IPS-NIHi11 (cell line): ENCODE measurements at regions not wholly inside any gene's neighbourhood (a gene's known extent, or its start where the extent isn't known, plus 50 kb on each side); places are given as distances from the start of the nearest gene placed in this dataset.
A peak's percentile ranks its signal among the peaks of the same experiment; 100 is the strongest.

Source experiments
- DNase-seq: peaks from one replicate; pipeline ENCODE4 v3.0.0; 2012; ENCODE audit warnings: mixed read lengths, low spot score

DNA sequence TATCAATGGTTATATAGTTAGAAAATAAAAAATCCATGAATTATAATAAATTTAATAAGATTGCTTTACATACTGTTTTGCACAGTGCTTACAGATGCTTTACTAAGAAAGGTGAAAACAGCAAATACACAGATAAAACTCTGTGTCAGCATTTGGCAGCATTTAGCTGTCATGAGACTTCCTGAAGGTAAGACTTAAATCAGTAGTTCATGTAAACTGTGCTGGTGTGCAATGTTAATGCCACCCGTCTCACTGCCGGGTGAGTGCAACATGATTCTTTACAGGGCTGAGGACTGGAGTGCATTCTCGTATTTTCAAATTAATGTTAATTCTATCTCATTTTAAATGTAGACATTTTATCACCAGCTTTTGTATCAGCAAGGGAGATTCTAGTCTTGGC lies 326.2 kb upstream of the POT1 start:
- DNase-seq, result no peak

DNA sequence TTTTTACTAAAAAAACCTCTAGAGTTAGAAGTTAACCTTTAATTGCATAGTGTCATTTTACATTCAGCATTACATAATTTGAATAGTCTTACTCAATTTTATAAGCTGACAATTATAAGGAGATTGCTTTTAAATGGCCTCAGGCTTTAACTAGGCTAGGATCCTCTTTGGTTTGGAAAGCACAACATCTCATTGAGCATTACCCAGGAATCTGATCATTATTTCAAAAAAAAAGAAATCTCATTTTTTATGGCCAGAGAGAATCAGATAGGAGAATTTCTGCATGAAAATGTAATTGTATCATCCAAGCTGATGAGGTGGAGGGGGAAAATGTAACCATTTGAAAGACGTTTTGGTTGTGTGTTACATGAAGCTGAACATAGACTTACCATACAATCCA lies 324.9 kb upstream of the POT1 start:
- no peak for DNase-seq

DNA sequence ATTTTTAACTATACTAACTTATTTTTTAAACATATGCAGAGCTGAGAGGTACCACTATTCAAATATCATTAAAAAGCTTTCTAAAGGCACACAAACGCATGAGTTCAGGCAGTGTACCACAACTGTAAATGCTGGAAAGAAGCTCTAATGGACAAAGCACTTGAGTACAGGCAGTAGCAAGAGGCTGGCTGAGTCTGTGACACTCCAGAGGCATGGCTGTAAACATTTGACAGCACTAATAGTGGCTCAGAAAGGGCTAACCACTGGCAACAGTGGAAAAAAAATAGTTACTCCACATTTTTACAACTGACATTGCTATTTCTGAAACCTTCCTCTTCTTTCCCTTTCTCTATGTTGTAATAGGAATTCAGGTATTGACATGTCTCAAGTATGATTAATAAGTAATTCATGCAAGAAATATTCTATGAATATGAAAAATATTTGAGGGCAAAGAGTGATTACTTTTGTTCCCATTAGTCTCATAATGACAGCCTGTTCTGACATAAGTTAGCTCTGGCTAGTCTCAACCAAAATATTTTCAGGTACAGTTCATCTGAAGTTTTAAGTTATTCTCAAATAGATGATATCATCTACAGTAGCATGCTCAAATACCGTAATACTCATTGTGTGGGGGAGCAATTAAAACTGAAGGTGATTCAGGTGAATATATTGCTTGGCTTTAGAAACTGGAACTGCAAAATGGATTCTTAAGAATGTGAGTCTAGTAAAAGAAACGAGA lies 324.0 kb upstream of the POT1 start:
- DNase-seq, result no peak

DNA sequence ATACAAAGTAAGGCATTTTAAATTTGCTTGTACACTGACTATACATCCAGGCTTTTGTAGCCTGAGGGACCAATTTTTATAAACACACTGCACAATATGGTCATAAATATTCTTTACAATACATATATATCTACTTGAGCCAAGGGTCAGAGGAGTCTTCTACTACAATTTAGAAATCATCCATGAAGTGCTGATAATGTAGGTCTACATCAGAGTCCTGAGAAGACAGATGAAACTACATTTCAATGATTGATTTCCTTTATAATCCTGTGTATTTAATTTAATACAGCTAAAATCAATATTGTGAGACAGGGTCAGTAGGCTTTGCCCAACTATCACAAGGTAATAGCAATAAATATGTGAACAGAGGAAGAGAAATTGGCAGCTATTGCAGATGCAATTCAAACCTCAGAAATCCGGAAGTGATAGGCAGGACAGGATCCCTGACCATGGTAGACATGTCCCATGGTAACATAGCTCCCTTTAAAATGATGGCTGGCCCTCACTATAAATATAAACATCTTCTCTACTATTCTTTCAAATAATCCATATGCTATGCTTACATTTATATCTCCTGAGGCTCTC lies 318.0 kb upstream of the POT1 start:
- DNase-seq, result no peak

DNA sequence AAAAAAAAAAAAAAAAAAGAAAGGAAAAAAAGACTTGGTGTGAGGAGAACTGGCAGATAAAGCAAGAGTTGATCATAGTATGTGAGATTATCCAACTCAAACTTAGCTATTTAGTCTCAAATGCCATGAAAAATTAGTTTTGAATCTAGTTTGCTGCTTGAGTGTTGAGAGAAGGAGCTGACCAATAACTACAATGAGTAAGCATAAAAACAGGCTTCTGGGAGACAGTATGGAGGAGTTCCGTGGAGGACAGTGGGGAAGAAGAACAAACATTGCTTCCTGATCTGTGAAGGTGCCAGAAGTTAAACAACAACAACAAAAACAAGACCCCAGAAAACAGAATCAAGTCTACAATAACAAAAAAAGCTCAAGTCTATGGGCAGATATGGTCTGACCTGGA lies 317.1 kb upstream of the POT1 start:
- DNase-seq, result no peak

DNA sequence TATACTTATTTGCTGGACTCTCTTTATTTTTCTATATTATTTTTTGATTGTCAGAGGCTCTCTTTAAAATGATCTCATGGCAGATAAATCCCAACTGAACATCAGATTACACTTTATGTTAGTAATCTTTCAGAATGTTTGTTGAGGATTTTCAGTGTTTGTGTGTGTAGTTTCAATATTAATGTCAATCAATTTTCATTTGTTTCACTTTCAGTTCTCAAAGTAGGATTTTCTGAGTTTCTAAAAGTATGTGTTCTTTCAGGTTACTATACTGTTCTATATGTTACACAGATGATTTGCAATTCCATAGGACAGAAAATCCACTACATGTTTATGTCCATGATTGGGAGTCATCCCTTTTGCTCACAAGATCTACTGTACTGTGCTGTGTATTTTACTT lies 311.9 kb upstream of the POT1 start:
- DNase-seq, result no peak

DNA sequence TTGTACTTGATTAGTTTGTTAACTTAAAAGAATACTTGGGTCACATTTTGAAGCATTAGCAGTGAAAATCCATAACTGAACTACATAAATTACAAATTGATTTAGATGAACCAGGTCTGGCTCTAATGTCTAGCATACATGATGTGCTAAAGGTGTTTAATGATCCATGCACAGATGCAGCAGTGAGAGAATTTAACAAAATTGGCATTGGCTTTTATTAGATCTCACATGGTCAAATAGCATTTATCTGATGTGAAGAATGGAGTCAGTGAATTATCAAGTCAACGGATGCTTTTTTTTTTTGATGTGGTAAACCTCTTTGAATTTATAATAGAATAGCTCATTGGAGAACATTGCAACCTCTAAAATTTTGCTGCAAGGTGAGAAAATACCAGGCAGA lies 293.0 kb upstream of the POT1 start:
- no peak for DNase-seq

DNA sequence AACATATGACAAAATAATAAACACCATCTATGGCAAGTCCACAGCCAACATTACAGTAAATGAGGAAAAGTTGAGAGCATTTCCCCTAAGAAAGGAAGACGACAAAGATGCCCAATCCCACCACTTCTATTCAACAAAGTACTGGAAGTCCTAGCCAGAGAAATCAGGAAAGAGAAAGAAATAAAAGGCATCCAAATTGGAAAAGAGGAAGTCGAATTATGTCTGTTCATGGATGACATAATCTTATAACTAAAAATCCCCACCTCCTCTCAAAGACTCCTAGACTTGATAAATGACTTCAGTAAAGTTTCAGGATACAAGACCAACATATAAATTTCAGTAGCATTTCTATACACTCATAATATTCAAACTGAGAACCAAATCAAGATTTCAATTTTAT lies 288.5 kb upstream of the POT1 start:
- no peak for DNase-seq

DNA sequence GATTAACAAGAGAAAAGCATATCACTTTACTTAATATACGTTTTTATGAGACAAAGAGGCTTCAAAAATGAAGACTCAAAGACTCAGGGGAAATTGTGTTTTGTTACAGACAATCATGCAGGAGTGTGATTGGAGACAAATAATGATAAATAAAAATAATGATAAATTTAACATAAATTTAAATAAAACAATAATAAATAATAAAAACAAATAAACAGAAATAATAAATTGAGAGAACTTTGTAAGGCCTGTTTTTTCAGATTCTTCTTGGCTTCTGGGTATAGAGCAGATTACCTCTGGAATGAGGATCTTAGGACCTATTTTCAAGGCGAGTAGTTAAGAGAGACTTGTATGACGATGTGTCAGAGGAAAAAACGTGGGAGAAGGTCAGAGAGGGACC lies 271.4 kb upstream of the POT1 start:
- DNase-seq, result no peak

DNA sequence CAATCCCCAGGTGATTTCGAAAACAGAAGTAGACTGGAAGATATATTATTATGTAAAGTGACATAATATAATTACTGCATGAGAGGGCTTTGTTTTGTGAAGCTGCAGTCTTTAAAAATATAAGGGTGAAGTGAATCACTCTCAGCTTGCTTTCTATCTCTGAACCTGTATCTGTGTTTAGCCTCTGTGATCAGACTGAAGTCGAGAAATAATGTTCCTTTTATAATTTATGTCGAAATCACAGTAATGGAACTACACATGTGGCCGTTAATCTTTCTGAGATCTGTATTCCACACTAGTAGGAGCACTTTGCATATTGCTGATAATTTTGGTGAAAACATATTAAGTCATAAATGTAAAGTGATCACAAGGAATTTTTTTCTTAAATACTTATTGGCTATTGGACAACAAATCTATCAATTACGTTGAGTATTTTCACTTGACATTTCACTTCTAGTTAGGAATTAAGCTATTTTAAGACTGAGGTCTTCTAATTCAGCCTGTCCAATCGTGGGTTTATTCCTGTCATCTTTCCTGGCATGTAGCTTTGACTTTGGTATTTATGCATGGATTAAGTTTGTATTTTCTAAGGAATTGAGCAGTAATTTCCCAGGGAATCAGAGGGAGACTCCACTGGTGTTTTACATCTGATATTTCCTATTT lies 268.2 kb upstream of the POT1 start:
- DNase-seq, result no peak

DNA sequence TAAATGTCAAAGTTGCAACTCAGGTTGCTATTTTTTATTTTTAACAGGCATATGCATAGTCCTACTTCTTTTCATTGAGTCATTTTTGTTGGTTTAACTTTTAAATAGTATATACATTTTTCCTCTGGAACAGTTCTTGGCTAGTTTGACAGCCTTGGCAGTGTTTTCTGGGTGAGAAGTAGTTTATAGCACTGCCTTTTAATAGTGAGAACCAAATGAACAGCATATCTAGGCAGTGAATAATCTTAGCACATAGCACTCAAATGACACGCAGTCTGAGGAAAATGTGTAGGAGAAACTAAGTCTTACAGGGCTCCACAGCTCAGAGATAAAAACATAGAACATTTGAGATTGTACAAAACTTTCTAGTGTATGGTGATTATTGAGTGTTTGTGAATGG lies 265.5 kb upstream of the POT1 start:
- DNase-seq, result no peak

DNA sequence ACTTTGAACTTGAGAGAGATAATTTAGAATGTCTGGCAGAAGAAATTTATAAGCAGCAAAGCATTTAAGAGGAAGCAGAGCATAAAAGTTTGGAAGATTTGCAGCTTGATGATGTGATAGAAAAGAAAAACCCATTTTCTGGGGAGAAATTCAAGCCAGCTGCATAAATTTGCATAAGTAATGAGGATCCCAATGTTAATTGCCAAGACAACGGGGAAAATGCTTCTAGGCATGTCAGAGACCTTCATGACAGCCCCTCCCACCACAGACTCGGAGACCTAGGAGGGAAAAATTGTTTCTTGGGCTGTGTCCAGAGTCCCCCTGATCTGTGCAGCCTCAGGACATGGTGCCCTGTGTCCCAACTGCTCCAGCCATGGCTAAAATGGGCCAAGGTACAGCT lies 263.6 kb upstream of the POT1 start:
- DNase-seq, result no peak

DNA sequence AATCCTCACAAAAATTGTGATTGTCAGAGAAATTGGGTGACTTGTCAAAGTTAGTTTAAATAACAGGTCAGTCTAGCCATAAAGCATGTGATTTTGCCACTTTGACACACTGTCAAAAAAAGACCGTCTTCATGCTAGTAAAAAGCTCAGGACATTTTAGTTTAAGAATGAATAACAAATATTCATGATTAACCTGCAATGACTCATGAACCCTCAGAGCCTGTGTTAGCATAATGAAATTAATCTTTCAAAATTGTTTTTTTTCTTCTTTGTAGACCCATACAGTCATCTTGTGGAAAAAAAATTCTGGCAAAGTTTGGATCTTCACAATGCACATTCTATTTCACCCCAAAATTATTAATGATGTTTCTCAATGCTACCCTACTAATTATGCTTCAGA lies 255.2 kb upstream of the POT1 start:
- no peak for DNase-seq

DNA sequence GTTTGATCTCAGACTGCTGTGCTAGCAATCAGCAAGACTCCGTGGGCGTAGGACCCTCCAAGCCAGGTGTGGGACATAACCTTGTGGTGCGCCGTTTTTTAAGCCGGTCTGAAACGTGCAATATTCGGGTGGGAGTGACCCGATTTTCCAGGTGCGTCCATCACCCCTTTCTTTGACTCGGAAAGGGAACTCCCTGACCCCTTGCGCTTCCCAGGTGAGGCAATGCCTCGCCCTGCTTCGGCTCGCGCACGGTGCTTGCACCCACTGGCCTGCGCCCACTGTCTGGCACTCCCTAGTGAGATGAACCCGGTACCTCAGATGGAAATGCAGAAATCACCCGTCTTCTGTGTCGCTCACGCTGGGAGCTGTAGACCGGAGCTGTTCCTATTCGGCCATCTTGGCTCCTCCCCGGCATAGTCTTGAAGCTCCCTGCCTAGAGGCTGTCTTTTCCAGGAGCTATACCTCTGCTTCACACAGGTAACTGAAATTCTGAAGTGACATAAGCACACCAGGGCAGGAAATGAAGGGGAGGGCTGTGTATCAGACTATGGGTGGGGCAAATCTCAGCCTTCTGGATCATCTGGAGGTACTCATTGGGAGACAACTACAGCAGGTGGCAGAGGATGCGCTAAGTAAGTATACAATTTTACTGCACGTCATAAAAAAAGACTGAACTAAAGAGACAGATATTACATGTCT lies 252.1 kb upstream of the POT1 start:
- peak; percentile 8 for DNase-seq

DNA sequence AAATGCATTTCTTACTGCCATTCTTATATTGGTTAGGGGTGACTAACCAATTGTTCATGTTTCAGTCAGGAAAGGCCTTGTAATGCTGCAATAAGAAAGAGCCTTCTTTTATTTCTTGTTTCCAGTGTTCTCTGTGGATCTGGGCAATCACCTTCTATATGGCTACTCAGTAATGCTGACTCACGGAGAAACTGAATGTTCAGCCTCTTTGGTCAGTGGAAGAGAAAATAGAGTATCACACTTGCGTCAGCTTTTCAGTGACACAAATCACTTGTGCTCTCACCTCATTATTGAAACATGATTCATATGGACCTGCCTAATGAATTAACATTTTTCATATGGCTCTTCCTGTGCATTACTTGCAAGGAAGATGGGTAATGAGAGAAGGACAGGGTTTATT lies 243.9 kb upstream of the POT1 start:
- no peak for DNase-seq

DNA sequence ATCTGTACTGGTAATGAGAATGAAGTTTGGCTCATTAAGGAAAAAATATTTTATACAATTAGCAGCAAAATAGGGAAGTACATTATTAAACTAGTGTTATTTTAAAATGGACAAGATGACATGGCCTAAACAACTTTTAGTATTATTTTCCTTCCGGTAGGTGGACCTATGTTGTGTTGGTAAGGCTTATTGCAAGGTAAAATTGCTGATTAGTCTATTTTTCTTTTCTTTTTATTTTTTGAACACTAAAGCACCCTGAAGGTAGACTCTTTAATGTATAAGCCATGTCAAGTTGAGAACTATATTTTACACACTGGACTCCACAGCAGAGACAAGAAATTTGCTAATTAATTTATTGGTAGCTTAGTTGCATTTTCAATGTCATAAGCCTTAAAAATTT lies 239.5 kb upstream of the POT1 start:
- no peak for DNase-seq

DNA sequence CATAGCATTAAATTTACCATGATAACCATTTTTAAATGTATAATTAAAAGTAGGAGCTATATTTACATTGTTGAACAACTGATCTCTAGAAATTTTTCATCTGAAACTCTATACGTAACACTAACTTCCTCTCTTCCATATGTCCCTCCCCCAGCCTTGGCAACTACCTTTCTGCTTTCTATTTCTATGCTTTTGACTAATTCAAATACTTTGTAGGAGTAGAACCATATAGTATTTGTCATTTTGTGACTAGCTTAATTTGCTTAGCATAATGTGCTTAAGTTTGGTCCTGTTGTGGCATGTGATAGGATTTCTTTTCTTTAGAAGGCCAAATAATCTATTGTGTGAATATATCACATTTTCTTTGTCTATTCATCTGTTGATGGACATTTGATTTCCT lies 225.3 kb upstream of the POT1 start:
- no peak for DNase-seq

DNA sequence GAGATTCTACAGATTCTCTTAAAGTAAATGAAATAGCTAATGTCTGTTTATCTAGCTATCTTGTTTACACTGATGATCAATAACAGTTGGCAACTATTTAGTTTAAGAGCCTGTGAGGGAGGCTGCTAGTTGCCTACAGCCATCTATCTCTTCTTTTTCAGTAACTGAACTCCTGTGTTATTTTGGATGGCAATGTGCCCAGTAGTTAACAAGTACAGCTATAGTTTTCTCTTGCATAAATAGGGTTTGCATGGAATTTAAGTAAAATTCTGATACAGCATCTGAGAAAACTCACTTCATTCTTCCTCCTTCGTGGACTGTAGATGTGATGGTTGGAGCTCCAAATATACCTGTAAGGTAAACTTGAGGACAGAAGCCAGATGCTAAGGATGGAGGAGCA lies 219.5 kb upstream of the POT1 start:
- no peak for DNase-seq

DNA sequence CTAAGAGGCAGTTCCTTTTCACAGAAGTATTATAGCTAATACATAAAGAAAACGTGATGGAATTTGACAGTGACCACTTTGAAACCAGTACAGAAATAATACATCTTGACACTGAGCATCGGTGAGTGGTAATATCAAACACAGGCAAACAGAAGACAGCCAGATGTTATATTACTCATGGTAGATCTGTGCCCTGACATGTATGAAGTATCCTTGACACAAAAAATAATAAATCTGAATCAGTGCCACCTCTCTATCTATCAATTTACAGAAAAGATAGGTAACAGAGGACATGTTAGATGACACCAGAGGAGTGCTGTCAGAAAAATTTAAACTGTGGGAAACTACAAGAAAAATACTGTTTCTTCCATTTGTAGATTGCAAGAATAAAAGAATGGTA lies 217.4 kb upstream of the POT1 start:
- DNase-seq, result no peak

DNA sequence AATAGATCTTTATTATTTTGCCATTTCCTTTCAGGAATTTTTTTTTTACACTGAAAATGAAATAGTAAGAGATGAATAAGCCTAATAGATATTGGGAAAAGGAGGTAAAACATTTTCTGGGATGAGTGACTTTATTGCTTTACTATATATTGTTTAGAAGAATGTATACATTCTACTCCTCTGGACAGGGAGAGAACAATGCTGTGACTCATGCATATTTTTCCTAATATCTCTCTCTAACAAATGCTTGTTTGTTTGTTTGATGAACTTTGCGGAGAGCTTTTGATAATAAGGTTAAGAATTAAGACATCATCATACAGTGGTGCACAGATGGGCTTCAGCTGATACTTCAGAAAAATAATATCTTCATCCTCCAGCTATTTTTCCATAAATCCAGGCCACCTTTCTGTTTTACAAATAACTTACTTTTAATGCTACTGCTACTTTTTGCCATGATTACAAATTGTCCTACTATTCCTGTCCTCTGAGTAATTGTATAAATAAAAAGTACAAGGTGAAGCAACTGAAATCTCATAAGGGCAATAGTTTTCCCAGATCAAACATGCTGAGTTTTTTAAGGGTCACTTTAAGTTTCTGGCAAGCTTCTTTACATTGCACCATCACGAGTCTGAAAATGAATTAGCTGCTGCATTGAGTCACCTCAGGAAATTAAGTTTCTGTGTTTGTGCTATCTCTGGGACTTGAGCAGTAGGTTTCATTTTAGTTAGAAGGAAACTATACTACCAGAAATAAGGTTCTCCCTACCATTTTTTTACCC lies 207.3 kb upstream of the POT1 start:
- no peak for DNase-seq

DNA sequence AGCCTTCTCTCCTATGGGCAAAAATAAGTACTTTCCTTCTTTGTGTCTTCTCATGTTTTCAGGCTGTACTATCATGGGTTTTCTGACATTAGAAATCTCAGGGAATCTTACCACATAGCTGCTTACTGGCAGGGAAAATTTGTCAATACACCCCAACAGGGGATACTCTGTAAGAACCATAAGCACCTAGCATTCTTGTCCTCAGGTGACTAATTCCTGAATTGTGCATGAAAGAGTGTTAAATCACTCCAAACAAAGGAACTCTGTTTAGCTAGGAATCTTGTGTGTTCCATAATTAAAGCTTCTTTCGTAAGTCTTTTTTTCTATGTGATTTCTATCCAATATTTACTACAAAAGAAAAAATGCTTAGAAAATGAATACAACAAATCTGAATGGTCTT lies 206.7 kb upstream of the POT1 start:
- peak; percentile 25 for DNase-seq

DNA sequence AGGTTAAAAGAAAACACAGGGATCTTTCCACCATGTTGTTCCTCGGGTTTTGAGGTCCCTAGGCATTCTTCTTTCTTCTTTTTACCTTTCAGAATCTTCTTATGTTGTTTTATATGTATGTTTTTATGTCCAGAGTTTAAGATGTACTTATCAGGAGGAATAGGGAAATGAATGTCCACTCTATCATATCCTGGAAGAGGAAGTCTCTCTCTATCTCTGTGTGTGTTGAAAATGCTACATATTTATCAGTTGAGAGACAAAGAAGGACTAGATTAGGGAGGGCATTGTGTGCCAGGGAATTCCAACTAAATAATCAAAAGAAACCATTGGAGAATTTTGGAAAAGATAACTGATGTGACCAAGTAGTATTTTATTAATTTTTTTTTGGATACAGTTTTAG lies 200.5 kb upstream of the POT1 start:
- DNase-seq, result no peak
